ENCODE measurements at regions not wholly inside any gene's neighbourhood (a gene's known extent, or its start where the extent isn't known, plus 50 kb on each side); places are given as distances from the start of the nearest gene placed in this dataset.

DNA sequence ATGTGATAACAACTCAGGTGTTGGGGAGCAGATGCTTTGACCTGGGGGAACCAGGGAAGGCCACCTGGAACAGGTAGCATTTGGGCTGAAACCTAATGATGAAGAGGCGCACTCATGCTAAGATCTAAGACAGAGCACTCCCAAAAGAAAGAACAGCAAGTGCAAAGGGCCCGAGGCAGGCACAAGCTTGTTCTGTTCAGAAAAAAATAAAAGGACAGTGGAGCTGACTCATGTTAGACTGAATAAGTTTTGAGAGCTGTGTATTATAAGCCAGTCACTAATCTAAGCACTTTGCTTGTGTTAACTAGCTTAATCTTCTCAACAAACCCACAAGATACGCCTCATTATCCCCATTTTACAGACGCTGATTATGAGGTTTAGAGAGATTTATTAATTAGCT lies 90.1 kb downstream of the MATN1 start:
- FAIRE-seq (no peak), ATAC-seq (no peak), DNase-seq (ENCODE audit: low read depth, low spot score) (no peak)
- intact Hi-C loops (cut with micrococcal nuclease; ENCODE audit: unreplicated experiment), result no loop called here
- no peak overlapping the region for H3K9ac ChIP-seq (ENCODE audit: control insufficient read depth, insufficient read depth, low read length)
- CTCF ChIA-PET, result no interaction called here
- no peaks in the 10 kb centered on the region for H4K20me1 ChIP-seq (ENCODE audit: control insufficient read depth, insufficient read depth)
- BruUV-seq (replicated peaks), result no TSS peak
- no peak overlapping the region for H3K4me3 ChIP-seq
- no peaks in the 10 kb centered on the region for H3K9me3 ChIP-seq (replicated peaks; ENCODE audit: control insufficient read depth, insufficient read depth, low read length)
- no peaks in the 10 kb centered on the region for H3K36me3 ChIP-seq (ENCODE audit: control insufficient read depth in 2 of 2, insufficient read depth in 2 of 2, low read length in 1 of 2)
- H2AFZ ChIP-seq (ENCODE audit: control insufficient read depth, low read depth, low read length), result no peak overlapping the region
- no peak overlapping the region for H3K27ac ChIP-seq (ENCODE audit: control insufficient read depth, insufficient read depth)
- H3K4me2 ChIP-seq (ENCODE audit: control insufficient read depth, insufficient read depth), result no peak overlapping the region
- RAD21 ChIA-PET (ENCODE audit: unreplicated experiment), result no interaction called here
- no peaks in the 10 kb centered on the region for H3K4me1 ChIP-seq (ENCODE audit: control insufficient read depth, insufficient read depth, low read length)
- H3K27me3 ChIP-seq (replicated peaks in 1 of 2; ENCODE audit: control insufficient read depth in 2 of 2, insufficient read depth in 2 of 2, low read length in 1 of 2), result no peaks in the 10 kb centered on the region; a peak in 1 of 4 replicates
- in situ Hi-C loops (cut with MboI), result no loop called here
- POLR2A ChIA-PET, result no interaction called here
- 3% methylated on average over 4 of the region's 4 CpGs for whole genome bisulfite sequencing (ENCODE audit: insufficient coverage, insufficient replicate concordance, low lambda C conversion rate, missing lambda C conversion rate)
- SMC1A ChIA-PET (ENCODE audit: uncharacterized antibody, unreplicated experiment), result no interaction called here
- no peaks in the 10 kb centered on the region for H3K79me2 ChIP-seq (ENCODE audit: control insufficient read depth, insufficient read depth, low read length)
- TF ChIP-seq, protein P1, sequence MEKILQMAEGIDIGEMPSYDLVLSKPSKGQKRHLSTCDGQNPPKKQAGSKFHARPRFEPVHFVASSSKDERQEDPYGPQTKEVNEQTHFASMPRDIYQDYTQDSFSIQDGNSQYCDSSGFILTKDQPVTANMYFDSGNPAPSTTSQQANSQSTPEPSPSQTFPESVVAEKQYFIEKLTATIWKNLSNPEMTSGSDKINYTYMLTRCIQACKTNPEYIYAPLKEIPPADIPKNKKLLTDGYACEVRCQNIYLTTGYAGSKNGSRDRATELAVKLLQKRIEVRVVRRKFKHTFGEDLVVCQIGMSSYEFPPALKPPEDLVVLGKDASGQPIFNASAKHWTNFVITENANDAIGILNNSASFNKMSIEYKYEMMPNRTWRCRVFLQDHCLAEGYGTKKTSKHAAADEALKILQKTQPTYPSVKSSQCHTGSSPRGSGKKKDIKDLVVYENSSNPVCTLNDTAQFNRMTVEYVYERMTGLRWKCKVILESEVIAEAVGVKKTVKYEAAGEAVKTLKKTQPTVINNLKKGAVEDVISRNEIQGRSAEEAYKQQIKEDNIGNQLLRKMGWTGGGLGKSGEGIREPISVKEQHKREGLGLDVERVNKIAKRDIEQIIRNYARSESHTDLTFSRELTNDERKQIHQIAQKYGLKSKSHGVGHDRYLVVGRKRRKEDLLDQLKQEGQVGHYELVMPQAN (conservative IDR thresholded peaks at IDR 0.05), result no peak
- no peak for TF ChIP-seq BACH1 (IDR thresholded peaks at IDR 0.05; ENCODE audit: borderline replicate concordance)
- no peak for TF ChIP-seq RAD51 (IDR thresholded peaks at IDR 0.05)
- TF ChIP-seq SMARCA5 (IDR thresholded peaks at IDR 0.05), result no peak
- TF ChIP-seq EZH2 (IDR thresholded peaks at IDR 0.05; ENCODE audit: borderline replicate concordance, control insufficient read depth, low read depth, low read length), result no peak
- TF ChIP-seq SMAD5 (IDR thresholded peaks at IDR 0.05; ENCODE audit: low read depth), result no peak
- TF ChIP-seq CBX5 (IDR thresholded peaks at IDR 0.05; ENCODE audit: low read depth), result no peak
- TF ChIP-seq, protein P2, sequence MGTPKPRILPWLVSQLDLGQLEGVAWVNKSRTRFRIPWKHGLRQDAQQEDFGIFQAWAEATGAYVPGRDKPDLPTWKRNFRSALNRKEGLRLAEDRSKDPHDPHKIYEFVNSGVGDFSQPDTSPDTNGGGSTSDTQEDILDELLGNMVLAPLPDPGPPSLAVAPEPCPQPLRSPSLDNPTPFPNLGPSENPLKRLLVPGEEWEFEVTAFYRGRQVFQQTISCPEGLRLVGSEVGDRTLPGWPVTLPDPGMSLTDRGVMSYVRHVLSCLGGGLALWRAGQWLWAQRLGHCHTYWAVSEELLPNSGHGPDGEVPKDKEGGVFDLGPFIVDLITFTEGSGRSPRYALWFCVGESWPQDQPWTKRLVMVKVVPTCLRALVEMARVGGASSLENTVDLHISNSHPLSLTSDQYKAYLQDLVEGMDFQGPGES (IDR thresholded peaks at IDR 0.05), result no peak
- no peak for TF ChIP-seq TCF12 (IDR thresholded peaks at IDR 0.05; ENCODE audit: low read depth, low read length)
- TF ChIP-seq, protein P3, sequence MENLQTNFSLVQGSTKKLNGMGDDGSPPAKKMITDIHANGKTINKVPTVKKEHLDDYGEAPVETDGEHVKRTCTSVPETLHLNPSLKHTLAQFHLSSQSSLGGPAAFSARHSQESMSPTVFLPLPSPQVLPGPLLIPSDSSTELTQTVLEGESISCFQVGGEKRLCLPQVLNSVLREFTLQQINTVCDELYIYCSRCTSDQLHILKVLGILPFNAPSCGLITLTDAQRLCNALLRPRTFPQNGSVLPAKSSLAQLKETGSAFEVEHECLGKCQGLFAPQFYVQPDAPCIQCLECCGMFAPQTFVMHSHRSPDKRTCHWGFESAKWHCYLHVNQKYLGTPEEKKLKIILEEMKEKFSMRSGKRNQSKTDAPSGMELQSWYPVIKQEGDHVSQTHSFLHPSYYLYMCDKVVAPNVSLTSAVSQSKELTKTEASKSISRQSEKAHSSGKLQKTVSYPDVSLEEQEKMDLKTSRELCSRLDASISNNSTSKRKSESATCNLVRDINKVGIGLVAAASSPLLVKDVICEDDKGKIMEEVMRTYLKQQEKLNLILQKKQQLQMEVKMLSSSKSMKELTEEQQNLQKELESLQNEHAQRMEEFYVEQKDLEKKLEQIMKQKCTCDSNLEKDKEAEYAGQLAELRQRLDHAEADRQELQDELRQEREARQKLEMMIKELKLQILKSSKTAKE (IDR thresholded peaks at IDR 0.05; ENCODE audit: low read depth, poor library complexity, severe bottlenecking), result no peak
- TF ChIP-seq LARP7 (IDR thresholded peaks at IDR 0.05), result no peak
- TF ChIP-seq, protein P4, sequence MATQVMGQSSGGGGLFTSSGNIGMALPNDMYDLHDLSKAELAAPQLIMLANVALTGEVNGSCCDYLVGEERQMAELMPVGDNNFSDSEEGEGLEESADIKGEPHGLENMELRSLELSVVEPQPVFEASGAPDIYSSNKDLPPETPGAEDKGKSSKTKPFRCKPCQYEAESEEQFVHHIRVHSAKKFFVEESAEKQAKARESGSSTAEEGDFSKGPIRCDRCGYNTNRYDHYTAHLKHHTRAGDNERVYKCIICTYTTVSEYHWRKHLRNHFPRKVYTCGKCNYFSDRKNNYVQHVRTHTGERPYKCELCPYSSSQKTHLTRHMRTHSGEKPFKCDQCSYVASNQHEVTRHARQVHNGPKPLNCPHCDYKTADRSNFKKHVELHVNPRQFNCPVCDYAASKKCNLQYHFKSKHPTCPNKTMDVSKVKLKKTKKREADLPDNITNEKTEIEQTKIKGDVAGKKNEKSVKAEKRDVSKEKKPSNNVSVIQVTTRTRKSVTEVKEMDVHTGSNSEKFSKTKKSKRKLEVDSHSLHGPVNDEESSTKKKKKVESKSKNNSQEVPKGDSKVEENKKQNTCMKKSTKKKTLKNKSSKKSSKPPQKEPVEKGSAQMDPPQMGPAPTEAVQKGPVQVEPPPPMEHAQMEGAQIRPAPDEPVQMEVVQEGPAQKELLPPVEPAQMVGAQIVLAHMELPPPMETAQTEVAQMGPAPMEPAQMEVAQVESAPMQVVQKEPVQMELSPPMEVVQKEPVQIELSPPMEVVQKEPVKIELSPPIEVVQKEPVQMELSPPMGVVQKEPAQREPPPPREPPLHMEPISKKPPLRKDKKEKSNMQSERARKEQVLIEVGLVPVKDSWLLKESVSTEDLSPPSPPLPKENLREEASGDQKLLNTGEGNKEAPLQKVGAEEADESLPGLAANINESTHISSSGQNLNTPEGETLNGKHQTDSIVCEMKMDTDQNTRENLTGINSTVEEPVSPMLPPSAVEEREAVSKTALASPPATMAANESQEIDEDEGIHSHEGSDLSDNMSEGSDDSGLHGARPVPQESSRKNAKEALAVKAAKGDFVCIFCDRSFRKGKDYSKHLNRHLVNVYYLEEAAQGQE (IDR thresholded peaks at IDR 0.05; ENCODE audit: low read depth, low read length), result no peak
- TF ChIP-seq HCFC1 (IDR thresholded peaks at IDR 0.05; ENCODE audit: low read length), result no peak
- TF ChIP-seq CBFB (IDR thresholded peaks at IDR 0.05; ENCODE audit: low read depth), result no peak
- no peak for TF ChIP-seq BMI1 (IDR thresholded peaks at IDR 0.05; ENCODE audit: borderline replicate concordance)
